ENCODE measurements at regions not wholly inside any gene's neighbourhood (a gene's known extent, or its start where the extent isn't known, plus 50 kb on each side); places are given as distances from the start of the nearest gene placed in this dataset.

DNA sequence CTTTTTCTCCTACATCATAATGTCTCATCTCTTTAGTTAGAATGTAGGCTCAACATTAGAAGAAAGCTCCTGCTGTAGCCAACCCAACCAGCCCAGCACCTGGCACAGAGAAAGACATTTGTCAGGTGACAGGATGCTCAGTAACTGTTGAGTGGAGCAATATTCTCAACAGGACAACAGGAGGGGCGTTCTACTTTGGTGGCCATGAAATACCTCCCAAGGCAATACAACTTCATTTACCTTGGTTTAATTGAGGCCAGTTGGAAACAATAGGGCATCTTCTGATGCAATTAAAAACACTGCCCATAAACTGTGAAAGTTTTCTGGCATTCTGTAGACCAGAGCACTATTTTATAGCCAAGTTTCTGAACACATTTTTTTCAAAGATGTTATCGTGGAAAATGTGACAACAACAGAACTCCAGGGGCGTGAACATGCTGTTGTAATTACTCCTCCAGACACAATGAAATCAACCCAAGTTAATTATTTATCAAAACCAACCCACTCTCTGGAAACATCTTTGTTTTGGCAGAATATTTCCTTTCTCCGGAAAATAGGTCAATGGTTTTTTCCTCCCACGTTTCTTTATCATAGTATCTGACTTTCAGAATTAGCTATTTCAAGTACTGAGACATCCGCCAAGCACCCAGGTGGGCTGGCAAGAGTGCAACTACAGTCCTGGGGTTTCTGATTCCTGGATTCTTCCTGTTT lies 538.1 kb downstream of the SOX6 start:
- H3K9me3 Mint-ChIP-seq = peaks cover 6% of the 10 kb centered on the region
- no peak for DNase-seq
- CTCF ChIA-PET = interaction anchor here (0.5 to 1.4 kb wide), 2 partner anchors 311 to 543 kb away, joined by 3 read pairs; no protein-coding TSS in a partner anchor
- no peak overlapping the region for H3K27ac Mint-ChIP-seq
- intact Hi-C loops (cut with micrococcal nuclease) = no loop called here
- H3K27me3 Mint-ChIP-seq (ENCODE audit: low read depth) = peaks cover 19% of the 10 kb centered on the region
- H3K36me3 Mint-ChIP-seq (ENCODE audit: low read depth) = no peaks in the 10 kb centered on the region
- H3K4me1 Mint-ChIP-seq (ENCODE audit: low read depth) = no peaks in the 10 kb centered on the region
- no peak overlapping the region for H3K4me3 Mint-ChIP-seq

DNA sequence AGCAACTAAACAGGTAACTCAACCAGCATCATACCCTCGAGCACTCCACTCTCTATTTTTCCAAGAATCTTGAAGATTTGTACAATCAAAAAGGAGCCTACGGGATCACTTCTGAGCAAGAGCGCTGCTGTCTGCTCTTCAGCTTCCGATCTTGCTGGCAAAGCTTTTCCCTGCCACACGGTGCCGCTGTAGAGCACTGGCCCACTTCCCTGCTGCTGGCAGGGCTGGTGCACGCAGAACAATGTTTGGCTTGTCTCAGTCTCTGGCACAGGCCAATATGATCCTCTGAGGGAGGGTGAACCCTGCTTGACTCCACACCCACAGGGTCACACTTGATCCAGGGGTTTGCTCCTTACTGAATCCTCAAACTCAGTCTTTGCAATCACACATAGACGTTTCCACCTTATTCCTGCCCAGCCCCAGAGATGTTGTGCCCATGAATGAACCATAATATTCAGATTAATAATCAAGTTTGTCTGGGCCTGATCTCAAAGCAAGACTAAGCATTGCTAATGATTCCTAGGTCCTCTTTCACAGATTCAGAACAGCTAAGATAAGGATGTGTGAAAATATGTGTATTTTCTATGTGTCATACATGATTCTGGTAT lies 536.6 kb downstream of the SOX6 start:
- Mint-ChIP-seq H3K4me1 (ENCODE audit: low read depth) (no peaks in the 10 kb centered on the region), H3K27ac (no peak overlapping the region), H3K27me3 (ENCODE audit: low read depth) (peaks cover 19% of the 10 kb centered on the region), H3K36me3 (ENCODE audit: low read depth) (no peaks in the 10 kb centered on the region), H3K9me3 (peaks cover 6% of the 10 kb centered on the region), H3K4me3 (no peak overlapping the region)
- CTCF ChIA-PET = interaction anchor here (0.7 to 2.4 kb wide), 5 partner anchors 11 to 794 kb away, joined by 3 to 11 read pairs (median 4); no protein-coding TSS in a partner anchor
- DNase-seq = peak; percentile 46
- intact Hi-C loops (cut with micrococcal nuclease) = loop anchor here (1.0 kb wide), 1 partner anchor 787 kb away; no protein-coding TSS in a partner anchor

DNA sequence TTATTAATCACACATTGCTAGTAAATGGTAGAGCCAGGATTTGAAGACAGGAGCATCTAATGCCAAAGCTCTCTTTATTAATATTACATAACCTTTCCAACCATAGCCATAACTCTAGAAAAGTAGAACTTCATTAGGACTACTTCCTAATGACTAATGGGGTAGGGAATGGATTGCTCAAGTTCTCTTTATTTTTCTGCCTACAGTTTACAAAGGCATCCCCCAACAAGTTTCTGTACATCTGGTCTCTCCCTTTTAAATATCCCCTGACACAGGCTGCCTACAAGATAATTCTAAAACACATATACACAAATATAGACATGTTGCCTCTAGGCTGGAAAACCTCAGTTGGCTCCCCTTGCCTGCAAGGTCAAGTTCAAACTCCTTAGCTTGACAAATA lies 534.9 kb downstream of the SOX6 start:
- Mint-ChIP-seq H3K27ac (no peak overlapping the region), H3K4me3 (no peak overlapping the region), H3K27me3 (ENCODE audit: low read depth) (peaks cover 21% of the 10 kb centered on the region), H3K9me3 (peaks cover 2% of the 10 kb centered on the region), H3K4me1 (ENCODE audit: low read depth) (no peaks in the 10 kb centered on the region), H3K36me3 (ENCODE audit: low read depth) (no peaks in the 10 kb centered on the region)
- intact Hi-C loops (cut with micrococcal nuclease) = no loop called here
- CTCF ChIA-PET = interaction anchor here (1.1 to 2.4 kb wide), 2 partner anchors 9 to 165 kb away, joined by 3 to 11 read pairs; no protein-coding TSS in a partner anchor
- DNase-seq = no peak

DNA sequence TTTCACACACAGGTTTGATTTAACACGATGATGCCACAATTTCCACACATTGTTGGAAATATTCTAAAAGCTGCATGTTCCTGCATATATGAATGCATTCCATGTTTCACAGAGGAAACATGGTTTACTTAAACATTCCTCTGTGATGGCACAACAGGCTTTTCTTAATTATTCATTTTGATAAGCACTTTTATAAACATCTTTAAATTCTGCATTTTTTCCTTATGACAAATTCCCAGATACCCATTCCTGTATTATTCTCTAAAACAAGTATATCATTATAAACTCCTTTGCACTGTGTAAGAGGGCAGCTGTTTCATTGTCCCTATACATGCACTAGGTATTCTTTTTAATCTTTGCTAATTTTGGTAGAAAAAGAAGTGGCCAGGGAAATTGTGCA lies 532.3 kb downstream of the SOX6 start:
- H3K4me3 Mint-ChIP-seq = no peak overlapping the region

DNA sequence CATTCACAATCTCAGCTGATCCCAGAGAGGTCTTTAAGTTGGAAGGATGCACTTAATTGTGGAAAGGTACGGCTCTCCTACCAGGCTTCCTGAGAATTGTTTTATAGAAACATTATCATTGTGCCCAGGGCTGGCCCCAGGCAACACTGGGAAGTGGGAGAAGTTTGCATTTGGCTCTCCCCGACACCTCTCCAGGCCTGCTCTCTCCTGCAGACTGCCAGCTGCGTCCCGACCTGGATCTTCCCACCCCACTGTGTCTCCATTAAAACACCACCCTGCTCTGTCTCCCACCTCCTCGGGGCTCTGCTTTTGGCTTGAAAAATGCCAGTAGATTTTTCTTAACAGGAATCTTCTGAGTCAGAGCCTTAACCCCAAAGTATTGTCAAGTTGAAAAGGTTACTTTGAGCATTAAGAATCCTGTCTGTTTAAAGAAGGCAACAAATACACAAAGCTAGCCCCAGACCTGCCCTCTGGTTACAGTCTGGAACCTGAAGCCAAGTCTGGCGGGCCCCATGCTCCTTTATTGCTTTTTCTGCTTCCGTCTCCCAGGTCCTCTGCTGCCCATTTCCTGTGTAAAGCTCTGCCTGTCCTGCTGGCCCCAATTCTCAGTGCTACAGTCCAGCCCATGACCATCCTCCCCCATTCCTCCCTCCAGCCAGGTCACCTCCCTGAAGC lies 530.2 kb downstream of the SOX6 start:
- CTCF ChIA-PET = no interaction called here
- no peak for DNase-seq
- H3K4me1 Mint-ChIP-seq (ENCODE audit: low read depth) = no peaks in the 10 kb centered on the region
- no peak overlapping the region for H3K27ac Mint-ChIP-seq
- intact Hi-C loops (cut with micrococcal nuclease) = no loop called here
- H3K4me3 Mint-ChIP-seq = no peak overlapping the region
- peaks cover 11% of the 10 kb centered on the region for H3K27me3 Mint-ChIP-seq (ENCODE audit: low read depth)
- no peaks in the 10 kb centered on the region for H3K9me3 Mint-ChIP-seq
- H3K36me3 Mint-ChIP-seq (ENCODE audit: low read depth) = no peaks in the 10 kb centered on the region

More for the DNA sequence above, 532.3 kb downstream of the SOX6 start:
- CTCF ChIA-PET = no interaction called here
- intact Hi-C loops (cut with micrococcal nuclease) = no loop called here
- no peaks in the 10 kb centered on the region for H3K4me1 Mint-ChIP-seq (ENCODE audit: low read depth)
- DNase-seq = no peak
- H3K9me3 Mint-ChIP-seq = peaks cover 2% of the 10 kb centered on the region
- H3K27ac Mint-ChIP-seq = no peak overlapping the region
- H3K36me3 Mint-ChIP-seq (ENCODE audit: low read depth) = no peaks in the 10 kb centered on the region
- peaks cover 18% of the 10 kb centered on the region for H3K27me3 Mint-ChIP-seq (ENCODE audit: low read depth)

DNA sequence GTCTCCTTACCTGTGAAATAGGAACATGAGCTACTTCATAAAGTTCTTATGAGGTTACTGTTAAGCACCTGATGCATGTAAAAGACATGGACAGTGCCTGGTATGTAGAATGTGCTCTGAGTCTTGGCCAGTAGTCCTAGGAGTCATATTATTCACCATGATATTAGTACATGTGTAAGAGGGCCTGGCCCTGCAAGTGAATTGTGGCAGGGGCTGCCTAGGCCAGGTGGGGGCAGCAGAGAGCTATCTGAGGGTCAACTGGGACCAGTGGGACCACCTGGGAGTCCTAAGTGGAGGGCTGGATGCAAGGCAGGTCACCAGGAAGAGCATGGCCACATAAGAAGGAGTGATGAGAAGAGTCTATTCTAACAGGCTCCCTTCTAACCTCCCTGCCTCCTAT lies 529.5 kb downstream of the SOX6 start:
- H3K36me3 Mint-ChIP-seq (ENCODE audit: low read depth) = no peaks in the 10 kb centered on the region
- no peak overlapping the region for H3K27ac Mint-ChIP-seq
- intact Hi-C loops (cut with micrococcal nuclease) = no loop called here
- H3K4me1 Mint-ChIP-seq (ENCODE audit: low read depth) = no peaks in the 10 kb centered on the region
- H3K4me3 Mint-ChIP-seq = no peak overlapping the region
- CTCF ChIA-PET = no interaction called here
- H3K9me3 Mint-ChIP-seq = no peaks in the 10 kb centered on the region
- DNase-seq = peak; percentile 26
- H3K27me3 Mint-ChIP-seq (ENCODE audit: low read depth) = peaks cover 11% of the 10 kb centered on the region

DNA sequence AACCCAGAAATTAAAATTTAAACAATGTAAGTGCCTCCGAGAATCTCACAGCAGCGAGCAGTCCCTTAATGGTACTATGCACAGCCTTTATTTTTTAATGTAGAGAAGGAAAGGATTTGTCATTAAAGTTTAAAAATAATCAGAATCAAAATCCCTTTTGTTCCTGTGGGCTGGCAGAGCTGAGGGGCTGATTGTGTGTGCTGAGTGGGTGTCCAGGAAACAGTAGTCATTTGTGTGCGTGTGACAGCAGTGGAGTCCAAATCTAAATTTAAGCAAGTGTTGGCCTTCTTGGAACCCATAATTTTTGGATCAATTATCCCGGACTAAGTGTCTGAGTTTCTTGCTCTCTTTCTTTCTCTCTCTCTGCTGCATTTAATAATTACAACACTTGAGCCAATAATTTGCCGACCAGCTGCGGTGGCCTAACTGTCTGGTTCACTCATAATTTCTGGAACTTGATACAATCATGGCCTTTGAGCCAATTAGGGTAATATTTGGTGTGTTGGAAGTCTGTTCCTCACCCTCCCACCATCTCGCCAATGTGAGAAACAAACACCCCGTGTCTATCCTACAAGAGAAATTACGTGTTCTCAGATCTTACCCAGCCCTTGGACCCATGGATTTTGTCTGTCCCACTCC lies 528.0 kb downstream of the SOX6 start:
- Mint-ChIP-seq H3K36me3 (ENCODE audit: low read depth) (no peaks in the 10 kb centered on the region), H3K27ac (no peak overlapping the region), H3K4me3 (no peak overlapping the region), H3K9me3 (no peaks in the 10 kb centered on the region), H3K27me3 (ENCODE audit: low read depth) (peaks cover 11% of the 10 kb centered on the region), H3K4me1 (ENCODE audit: low read depth) (no peaks in the 10 kb centered on the region)
- CTCF ChIA-PET = interaction anchor here (3.4 kb wide), 1 partner anchor 7 kb away, joined by 11 read pairs; no protein-coding TSS in a partner anchor
- intact Hi-C loops (cut with micrococcal nuclease) = no loop called here
- no peak for DNase-seq

DNA sequence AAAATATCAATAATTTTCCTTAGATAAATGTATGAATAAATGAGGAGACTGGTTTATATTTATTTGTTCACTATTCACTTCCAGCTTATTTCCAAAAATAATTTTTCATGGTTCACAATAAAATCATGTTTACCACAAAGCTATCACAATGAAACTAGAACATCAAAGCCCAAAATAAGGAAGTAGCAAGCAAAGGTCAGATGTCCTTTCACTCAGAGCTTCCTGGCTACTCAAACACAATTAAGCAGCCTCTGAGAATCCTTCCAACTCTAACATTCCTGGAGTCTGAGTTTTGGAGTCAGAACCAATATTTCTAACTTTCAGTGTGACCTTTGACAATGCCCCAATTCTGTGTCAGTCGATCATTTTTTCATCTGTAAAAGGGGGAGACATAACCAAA lies 527.0 kb downstream of the SOX6 start:
- H3K36me3 Mint-ChIP-seq (ENCODE audit: low read depth) = no peaks in the 10 kb centered on the region
- intact Hi-C loops (cut with micrococcal nuclease) = no loop called here
- peaks cover 11% of the 10 kb centered on the region for H3K27me3 Mint-ChIP-seq (ENCODE audit: low read depth)
- H3K4me3 Mint-ChIP-seq = no peak overlapping the region
- H3K27ac Mint-ChIP-seq = no peak overlapping the region
- no peaks in the 10 kb centered on the region for H3K4me1 Mint-ChIP-seq (ENCODE audit: low read depth)
- no peaks in the 10 kb centered on the region for H3K9me3 Mint-ChIP-seq
- DNase-seq = no peak
- CTCF ChIA-PET = interaction anchor here (0.7 to 3.4 kb wide), 2 partner anchors 8 to 446 kb away, joined by 3 to 11 read pairs; no protein-coding TSS in a partner anchor

DNA sequence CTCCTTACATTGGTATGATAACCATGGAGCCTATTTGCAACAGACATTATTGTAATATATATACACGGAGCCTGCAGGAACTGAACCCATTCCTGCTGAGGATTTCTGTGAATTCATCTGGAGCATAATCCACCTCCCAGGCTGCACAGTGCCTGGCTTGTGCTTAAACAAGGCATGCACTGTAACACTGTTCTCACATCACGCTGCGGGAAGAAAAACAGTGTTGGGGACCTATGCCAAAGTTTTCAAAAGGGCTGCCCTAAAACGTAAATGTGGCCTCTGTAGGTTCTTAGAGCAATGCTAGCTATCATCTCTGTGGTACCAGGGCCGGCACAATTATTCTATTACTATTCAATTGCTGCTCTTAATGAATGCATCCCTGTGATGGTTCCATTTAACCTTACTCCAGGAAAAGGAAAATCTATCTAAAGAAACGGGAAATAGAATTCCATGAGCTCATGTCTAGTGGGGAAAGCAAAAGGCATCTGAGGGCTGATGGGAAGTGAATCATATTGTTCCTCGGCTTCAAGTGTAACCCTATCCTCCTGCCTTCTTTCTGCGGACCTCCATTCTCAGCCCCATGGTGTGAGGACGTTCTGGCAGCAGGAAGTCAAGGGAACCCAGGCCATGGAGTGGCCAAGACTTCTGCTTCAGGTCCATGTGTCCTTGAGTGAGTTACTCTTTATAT lies 525.5 kb downstream of the SOX6 start:
- no peaks in the 10 kb centered on the region for H3K4me1 Mint-ChIP-seq (ENCODE audit: low read depth)
- no peak for DNase-seq
- no peak overlapping the region for H3K4me3 Mint-ChIP-seq
- H3K27ac Mint-ChIP-seq = no peak overlapping the region
- no peaks in the 10 kb centered on the region for H3K9me3 Mint-ChIP-seq
- H3K36me3 Mint-ChIP-seq (ENCODE audit: low read depth) = no peaks in the 10 kb centered on the region
- peaks cover 11% of the 10 kb centered on the region for H3K27me3 Mint-ChIP-seq (ENCODE audit: low read depth)
- CTCF ChIA-PET = interaction anchor here (1.4 to 3.4 kb wide), 2 partner anchors 10 to 11 kb away, joined by 4 to 11 read pairs; no protein-coding TSS in a partner anchor
- intact Hi-C loops (cut with micrococcal nuclease) = no loop called here

DNA sequence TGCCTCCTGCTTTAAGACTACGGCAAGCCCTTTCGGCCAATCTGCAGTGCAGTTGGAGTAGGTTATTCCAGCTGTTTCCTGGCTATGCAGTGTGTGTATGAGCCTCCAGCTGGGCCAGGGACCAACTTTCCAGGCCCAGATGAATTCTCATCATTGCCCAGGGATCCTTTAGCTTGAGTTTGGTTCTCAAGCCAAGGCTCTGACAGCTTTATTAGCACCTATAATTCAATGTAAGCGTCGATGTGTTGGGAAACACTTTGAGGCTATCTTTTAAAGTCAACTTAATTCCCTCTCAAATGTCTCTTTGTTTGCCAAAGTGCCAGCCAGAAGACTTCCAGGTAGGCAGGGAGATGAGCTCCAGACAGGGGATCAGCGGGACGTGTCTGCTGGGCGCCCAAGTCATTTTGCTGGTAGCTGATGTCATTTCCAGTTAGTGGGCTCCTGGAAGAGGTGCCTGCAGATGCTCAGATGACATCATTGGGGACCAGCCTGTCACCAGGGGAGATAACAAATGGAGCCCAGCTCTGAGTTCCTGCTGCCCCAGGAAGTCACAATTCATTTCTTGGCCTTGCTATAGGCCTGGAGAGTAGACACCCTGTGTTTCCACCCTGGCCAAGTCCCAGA lies 520.4 kb downstream of the SOX6 start:
- no peak overlapping the region for H3K27ac Mint-ChIP-seq
- no peaks in the 10 kb centered on the region for H3K27me3 Mint-ChIP-seq (ENCODE audit: low read depth)
- H3K9me3 Mint-ChIP-seq = no peaks in the 10 kb centered on the region
- CTCF ChIA-PET = interaction anchor here (0.6 kb wide), 1 partner anchor 16 kb away, joined by 3 read pairs; no protein-coding TSS in a partner anchor
- no peak overlapping the region for H3K4me3 Mint-ChIP-seq
- intact Hi-C loops (cut with micrococcal nuclease) = no loop called here
- no peaks in the 10 kb centered on the region for H3K4me1 Mint-ChIP-seq (ENCODE audit: low read depth)
- no peaks in the 10 kb centered on the region for H3K36me3 Mint-ChIP-seq (ENCODE audit: low read depth)
- no peak for DNase-seq

DNA sequence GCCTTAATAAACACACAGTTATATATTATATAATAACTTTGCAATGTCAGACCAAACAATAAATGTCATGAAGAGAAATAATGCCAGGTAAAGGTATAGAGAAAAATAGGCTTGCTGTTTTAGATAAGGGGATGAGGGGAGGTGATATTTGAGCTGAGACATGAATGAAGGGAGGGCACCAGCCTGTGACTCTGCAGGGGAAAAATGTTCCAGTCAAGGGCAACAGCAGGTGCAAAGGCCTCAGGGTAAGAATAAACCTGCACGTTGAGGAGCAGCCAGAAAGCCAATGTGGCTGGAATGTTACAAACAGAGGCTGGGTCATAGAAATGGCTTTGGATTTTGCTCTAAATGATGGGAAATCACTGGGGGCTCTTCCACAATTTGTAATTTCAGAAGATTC lies 519.6 kb downstream of the SOX6 start:
- intact Hi-C loops (cut with micrococcal nuclease) = no loop called here
- CTCF ChIA-PET = no interaction called here
- H3K27ac Mint-ChIP-seq = no peak overlapping the region
- no peaks in the 10 kb centered on the region for H3K9me3 Mint-ChIP-seq
- H3K36me3 Mint-ChIP-seq (ENCODE audit: low read depth) = no peaks in the 10 kb centered on the region
- no peak overlapping the region for H3K4me3 Mint-ChIP-seq
- no peak for DNase-seq
- no peaks in the 10 kb centered on the region for H3K27me3 Mint-ChIP-seq (ENCODE audit: low read depth)
- H3K4me1 Mint-ChIP-seq (ENCODE audit: low read depth) = no peaks in the 10 kb centered on the region
